Smooth muscle cell (in vitro differentiated cells): ENCODE measurements at regions not wholly inside any gene's neighbourhood (a gene's known extent, or its start where the extent isn't known, plus 50 kb on each side); places are given as distances from the start of the nearest gene placed in this dataset.

Experiments used
- DNase-seq: peaks from one replicate; lab custom pipeline; 2025; ENCODE audit not compliant: unreplicated experiment; lab: John Stamatoyannopoulos, UW
- H2AFZ ChIP-seq: fragments of 200-600 bp; sonication (generic); 2 replicates; pipeline ENCODE4 v1.6.0; 2016; ENCODE audit warnings: antibody characterized with exemption, low read depth, mild to moderate bottlenecking
- H3F3A ChIP-seq: fragments of 200-600 bp; sonication (generic); 2 replicates; pipeline ENCODE4 v1.6.0; 2017; ENCODE audit warnings: antibody characterized with exemption, low read depth
- H3K27ac ChIP-seq: fragments of 200-600 bp; sonication (generic); 2 replicates; pipeline ENCODE4 v1.5.1; 2016; ENCODE audit warnings: low read depth, mild to moderate bottlenecking
- H3K27me3 ChIP-seq: fragments of 200-600 bp; sonication (generic); 2 replicates; pipeline ENCODE4 v1.6.1; 2016; ENCODE audit warnings: low read depth, mild to moderate bottlenecking
- H3K36me3 ChIP-seq: fragments of 200-600 bp; sonication (generic); 2 replicates; pipeline ENCODE4 v1.5.1; 2016; ENCODE audit warnings: low read depth
- H3K4me1 ChIP-seq: fragments of 200-600 bp; sonication (generic); 2 replicates; pipeline ENCODE4 v1.5.1; 2016; ENCODE audit warnings: low read depth
- H3K4me2 ChIP-seq: fragments of 200-600 bp; sonication (generic); 2 replicates; pipeline ENCODE4 v1.6.0; 2016; ENCODE audit warnings: mild to moderate bottlenecking
- H3K4me3 ChIP-seq: fragments of 200-600 bp; sonication (generic); 2 replicates; pipeline ENCODE4 v1.5.1; 2016; ENCODE audit warnings: mild to moderate bottlenecking
- H3K79me2 ChIP-seq: fragments of 200-600 bp; sonication (generic); 2 replicates; pipeline ENCODE4 v1.6.0; 2016; ENCODE audit warnings: low read depth, mild to moderate bottlenecking
- H3K9ac ChIP-seq: fragments of 200-600 bp; sonication (generic); 2 replicates; pipeline ENCODE4 v1.6.0; 2016; ENCODE audit warnings: low read depth
- H3K9me3 ChIP-seq: fragments of 200-600 bp; sonication (generic); replicated peaks from 2 replicates; pipeline ENCODE4 v1.5.1; 2016; ENCODE audit warnings: low read depth
- H4K20me1 ChIP-seq: fragments of 200-600 bp; sonication (generic); 2 replicates; pipeline ENCODE4 v1.6.0; 2016; ENCODE audit warnings: low read depth
- WGBS: methylation state at CpG from one replicate; pipeline ENCODE4 v1.1.7; 2016; ENCODE audit warnings: low lambda C conversion rate; 5-methylcytosine and 5-hydroxymethylcytosine counted together
- TF ChIP-seq, protein P1 (sequence below): fragments of 200-600 bp; sonication (generic); IDR thresholded peaks from 2 replicates; pipeline ENCODE4 v1.5.1; 2017; ENCODE audit warnings: borderline replicate concordance, mild to moderate bottlenecking, antibody characterized with exemption; ENCODE audit not compliant: insufficient read depth, poor library complexity, severe bottlenecking

DNA sequence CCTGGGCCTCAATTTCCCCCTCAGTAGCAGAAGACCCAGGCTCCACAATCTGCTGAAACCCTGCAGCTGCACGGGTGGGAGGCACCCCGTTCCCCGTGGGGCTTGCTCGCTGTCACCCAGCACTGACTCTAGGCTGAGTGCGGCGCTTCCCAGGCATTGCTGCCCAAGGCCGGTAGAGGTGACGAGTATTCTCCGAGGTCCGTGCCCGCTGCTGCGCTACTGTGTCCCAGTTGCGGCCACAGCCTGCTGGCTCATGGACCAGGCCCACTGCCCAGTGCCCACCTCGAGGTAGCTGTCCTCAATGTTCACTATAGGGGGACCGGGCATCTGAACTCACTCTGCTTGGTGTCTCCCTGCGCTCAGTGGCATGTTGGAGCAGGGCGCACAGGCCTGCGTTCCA, 74.7 kb downstream of the GSC start:
- WGBS: 95% methylated on average over 18 of the region's 18 CpGs
- Histone ChIP-seq H3K36me3 (no peaks in the 10 kb centered on the region), H3K9me3 (no peaks in the 10 kb centered on the region), H3K79me2 (no peaks in the 10 kb centered on the region), H4K20me1 (no peaks in the 10 kb centered on the region), H3K4me3 (no peak overlapping the region), H3F3A (no peaks in the 10 kb centered on the region), H2AFZ (no peak overlapping the region), H3K27ac (no peak overlapping the region), H3K9ac (no peak overlapping the region), H3K4me1 (no peaks in the 10 kb centered on the region), H3K27me3 (peaks cover 14% of the 10 kb centered on the region), H3K4me2 (no peak overlapping the region)
- TF ChIP-seq, protein P1, sequence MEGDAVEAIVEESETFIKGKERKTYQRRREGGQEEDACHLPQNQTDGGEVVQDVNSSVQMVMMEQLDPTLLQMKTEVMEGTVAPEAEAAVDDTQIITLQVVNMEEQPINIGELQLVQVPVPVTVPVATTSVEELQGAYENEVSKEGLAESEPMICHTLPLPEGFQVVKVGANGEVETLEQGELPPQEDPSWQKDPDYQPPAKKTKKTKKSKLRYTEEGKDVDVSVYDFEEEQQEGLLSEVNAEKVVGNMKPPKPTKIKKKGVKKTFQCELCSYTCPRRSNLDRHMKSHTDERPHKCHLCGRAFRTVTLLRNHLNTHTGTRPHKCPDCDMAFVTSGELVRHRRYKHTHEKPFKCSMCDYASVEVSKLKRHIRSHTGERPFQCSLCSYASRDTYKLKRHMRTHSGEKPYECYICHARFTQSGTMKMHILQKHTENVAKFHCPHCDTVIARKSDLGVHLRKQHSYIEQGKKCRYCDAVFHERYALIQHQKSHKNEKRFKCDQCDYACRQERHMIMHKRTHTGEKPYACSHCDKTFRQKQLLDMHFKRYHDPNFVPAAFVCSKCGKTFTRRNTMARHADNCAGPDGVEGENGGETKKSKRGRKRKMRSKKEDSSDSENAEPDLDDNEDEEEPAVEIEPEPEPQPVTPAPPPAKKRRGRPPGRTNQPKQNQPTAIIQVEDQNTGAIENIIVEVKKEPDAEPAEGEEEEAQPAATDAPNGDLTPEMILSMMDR: no peak
- DNase-seq: no peak

- Histone ChIP-seq H3K27me3 (peaks cover 4% of the 10 kb centered on the region), H3K79me2 (no peaks in the 10 kb centered on the region), H2AFZ (no peak overlapping the region), H3F3A (no peaks in the 10 kb centered on the region), H4K20me1 (no peaks in the 10 kb centered on the region), H3K36me3 (no peaks in the 10 kb centered on the region), H3K4me2 (no peak overlapping the region), H3K9ac (no peak overlapping the region), H3K4me3 (no peak overlapping the region), H3K4me1 (peaks cover 4% of the 10 kb centered on the region), H3K9me3 (no peaks in the 10 kb centered on the region), H3K27ac (no peak overlapping the region)
- TF ChIP-seq, protein P1: no peak
- no peak for DNase-seq
- 71% methylated on average over 7 of the region's 7 CpGs for WGBS
Measured at GRCh38 chr14:94691660-94692034, 78.3 kb downstream of the GSC start.

DNA sequence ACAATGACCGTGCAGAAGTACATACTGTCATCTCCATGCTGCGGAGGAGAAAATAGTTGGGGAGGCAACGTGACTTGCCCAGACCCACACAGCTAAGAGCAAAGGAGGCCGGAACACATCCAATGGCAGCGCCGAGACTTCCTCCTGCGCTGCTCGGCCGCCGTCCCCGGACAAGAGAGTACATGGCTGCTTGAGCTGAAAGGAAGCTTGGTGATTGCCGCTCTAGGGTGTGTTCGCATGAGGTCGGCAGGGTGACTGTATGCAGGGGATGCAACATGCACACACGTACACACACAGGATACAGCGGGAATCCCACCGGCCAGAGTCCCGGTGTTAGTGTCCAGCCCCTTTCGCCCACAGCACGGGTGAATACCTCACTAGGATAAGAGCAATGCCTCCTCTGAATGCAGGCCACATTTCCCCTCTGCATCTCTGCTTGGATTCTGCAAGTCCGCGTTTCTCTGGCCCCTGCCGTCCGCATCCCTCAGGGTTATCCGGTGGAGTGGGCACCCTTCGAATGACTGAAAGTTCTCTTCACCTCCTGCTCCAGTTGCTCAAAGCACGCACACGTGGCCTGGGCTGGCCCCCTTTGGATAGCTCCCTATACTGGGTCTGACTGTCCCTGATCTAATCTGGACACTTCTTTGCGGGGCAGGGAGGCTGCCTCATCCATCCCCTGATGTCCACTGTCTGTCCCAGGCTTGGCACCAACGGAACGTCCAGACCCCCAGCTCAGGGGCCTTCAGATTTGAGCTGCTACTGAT, 78.8 kb downstream of the GSC start:
- WGBS: 95% methylated on average over 31 of the region's 31 CpGs
- no peaks in the 10 kb centered on the region for H3F3A ChIP-seq
- no peak overlapping the region for H3K4me2 ChIP-seq
- H3K4me3 ChIP-seq: no peak overlapping the region
- peaks cover 4% of the 10 kb centered on the region for H3K4me1 ChIP-seq
- H3K27me3 ChIP-seq: peaks cover 4% of the 10 kb centered on the region
- TF ChIP-seq, protein P1: no peak
- no peaks in the 10 kb centered on the region for H3K36me3 ChIP-seq
- no peaks in the 10 kb centered on the region for H3K79me2 ChIP-seq
- no peak overlapping the region for H3K27ac ChIP-seq
- DNase-seq: no peak
- H2AFZ ChIP-seq: no peak overlapping the region
- no peaks in the 10 kb centered on the region for H3K9me3 ChIP-seq
- H3K9ac ChIP-seq: no peak overlapping the region
- H4K20me1 ChIP-seq: no peaks in the 10 kb centered on the region

- Histone ChIP-seq H3F3A (no peaks in the 10 kb centered on the region), H3K27me3 (peaks cover 4% of the 10 kb centered on the region), H3K9me3 (no peaks in the 10 kb centered on the region), H3K4me2 (no peak overlapping the region), H4K20me1 (no peaks in the 10 kb centered on the region), H3K4me1 (peaks cover 4% of the 10 kb centered on the region), H3K4me3 (no peak overlapping the region), H3K9ac (no peak overlapping the region), H2AFZ (no peak overlapping the region), H3K36me3 (no peaks in the 10 kb centered on the region), H3K27ac (no peak overlapping the region), H3K79me2 (no peaks in the 10 kb centered on the region)
- WGBS: 91% methylated on average over 14 of the region's 14 CpGs
- TF ChIP-seq, protein P1: no peak
- no peak for DNase-seq
Measured at GRCh38 chr14:94690486-94690885, 78.3 kb downstream of the SERPINA3 start.
